HG03108 (cell line): ENCODE measurements at regions not wholly inside any gene's neighbourhood (a gene's known extent, or its start where the extent isn't known, plus 50 kb on each side); places are given as distances from the start of the nearest gene placed in this dataset.
"Not testable (repeated sequence)": the region's sequence is repeated elsewhere in the genome, so short reads cannot be mapped to it uniquely, and the experiment has no call there.

Source experiments
- ATAC-seq: cut with Tn5 transposase; IDR thresholded peaks from one replicate; pipeline ENCODE4 v1.9.1; 2021; ENCODE audit warnings: moderate library complexity; ENCODE audit not compliant: unreplicated experiment

GRCh38 chr3:71927505-71928066 lies 142.6 kb upstream of the PROK2 start:
- no peak for ATAC-seq

DNA sequence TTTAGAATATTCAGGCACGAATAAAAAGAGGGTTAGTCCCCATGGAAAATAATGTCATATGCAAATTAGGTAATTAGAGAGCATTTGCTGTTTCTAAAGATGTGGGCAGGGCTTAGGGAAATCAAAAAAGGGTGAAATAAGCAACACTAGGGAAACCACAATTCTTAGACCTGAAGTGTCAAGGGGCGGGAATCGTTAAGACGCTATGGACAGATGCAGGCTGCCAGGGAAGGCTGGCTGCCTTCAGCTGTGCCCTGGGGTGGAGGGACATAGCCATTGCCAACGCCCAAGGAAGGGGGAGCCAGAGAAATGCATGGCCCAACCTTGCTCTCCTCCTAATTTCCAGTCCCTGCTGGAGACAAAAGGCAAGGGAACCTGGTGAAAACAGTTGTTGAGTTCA lies 141.7 kb upstream of the PROK2 start:
- ATAC-seq, result no peak

DNA sequence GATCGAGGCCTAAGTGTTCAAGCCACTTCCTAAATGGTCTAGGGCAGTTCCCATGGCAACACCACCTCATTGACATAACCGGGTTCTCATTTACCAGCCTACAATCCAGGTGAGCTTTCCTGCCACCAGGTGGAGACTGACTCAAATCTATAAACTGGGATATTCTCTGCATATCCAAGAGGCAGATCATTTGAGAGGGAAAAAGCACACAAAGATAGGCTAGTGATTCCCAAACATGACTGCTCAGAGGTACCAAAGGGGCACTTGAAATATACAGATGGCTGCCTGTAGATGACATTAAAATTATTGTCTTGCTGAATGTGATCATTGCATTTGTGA lies 141.3 kb upstream of the PROK2 start:
- no peak for ATAC-seq

- ATAC-seq, result not testable (repeated sequence)
These were observed 140.7 kb upstream of the PROK2 start for GRCh38 chr3:71925511-71926261.

DNA sequence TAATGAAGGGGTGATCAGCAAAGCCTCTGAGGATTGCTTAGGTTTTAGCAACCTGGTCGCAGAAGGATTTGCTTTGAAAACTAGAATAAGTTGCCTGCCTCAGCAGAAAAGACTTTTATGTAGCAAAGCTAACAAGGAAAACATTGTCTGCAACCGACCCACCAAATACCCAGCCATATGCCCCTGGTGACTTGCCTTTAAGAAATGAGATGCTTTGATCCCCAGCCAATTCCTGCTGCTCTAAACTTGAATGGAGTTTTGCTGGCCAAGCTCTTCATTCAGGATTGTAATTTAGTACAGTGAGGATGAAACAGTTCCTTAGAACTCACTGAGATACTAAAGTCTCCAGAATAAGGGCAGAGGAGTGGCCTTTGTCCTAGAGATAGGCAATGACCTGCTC lies 139.8 kb upstream of the PROK2 start:
- ATAC-seq, result no peak

- ATAC-seq, result no peak
These were observed 136.1 kb upstream of the PROK2 start for GRCh38 chr3:71921036-71921435.

DNA sequence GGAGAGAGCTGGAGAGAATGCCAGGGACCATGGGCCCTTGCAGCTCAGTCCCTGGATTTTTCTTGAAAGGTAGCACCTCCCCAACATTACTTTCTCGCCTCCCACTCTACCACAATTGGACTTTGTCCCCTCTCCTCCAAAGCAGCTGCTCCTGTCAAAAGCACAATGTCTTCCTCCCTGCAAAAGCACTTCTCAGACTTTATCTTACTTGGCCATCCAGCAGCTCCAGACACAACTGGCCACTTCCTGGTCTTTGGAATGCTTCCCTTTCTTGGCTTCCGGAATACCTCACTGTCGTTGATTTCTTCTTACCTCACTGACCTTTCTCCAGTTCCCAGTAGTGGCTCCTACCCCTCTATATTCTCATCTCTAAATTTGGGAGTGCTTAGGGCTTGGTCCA lies 134.6 kb upstream of the PROK2 start:
- ATAC-seq, result no peak

- no peak for ATAC-seq
These were observed 132.6 kb upstream of the PROK2 start for GRCh38 chr3:71917545-71917944.

GRCh38 chr3:71916747-71917369 lies 131.9 kb upstream of the PROK2 start:
- no peak for ATAC-seq

GRCh38 chr3:71912839-71913495 lies 128.0 kb upstream of the PROK2 start:
- no peak for ATAC-seq

DNA sequence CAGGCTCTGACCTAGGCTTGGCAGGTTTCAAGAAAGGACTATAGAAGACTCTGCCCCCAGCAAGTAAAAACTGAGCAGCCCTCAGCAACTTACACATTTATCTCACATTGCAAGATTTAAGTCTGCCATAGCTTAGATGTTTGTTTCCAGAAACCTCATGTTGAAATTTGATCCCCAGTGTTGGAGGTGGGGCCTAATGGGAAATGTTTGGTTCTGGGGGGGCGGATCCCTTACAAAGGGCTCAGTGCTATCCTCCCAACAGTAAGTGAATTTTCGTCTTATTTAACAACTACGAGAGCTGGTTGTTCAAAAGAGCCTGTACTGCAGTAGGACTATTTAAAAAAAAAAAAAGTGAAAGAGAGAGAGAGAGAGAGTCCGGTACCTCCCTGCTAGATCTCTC lies 125.2 kb upstream of the PROK2 start:
- no peak for ATAC-seq

GRCh38 chr3:71907996-71908395 lies 123.0 kb upstream of the PROK2 start:
- ATAC-seq, result no peak

DNA sequence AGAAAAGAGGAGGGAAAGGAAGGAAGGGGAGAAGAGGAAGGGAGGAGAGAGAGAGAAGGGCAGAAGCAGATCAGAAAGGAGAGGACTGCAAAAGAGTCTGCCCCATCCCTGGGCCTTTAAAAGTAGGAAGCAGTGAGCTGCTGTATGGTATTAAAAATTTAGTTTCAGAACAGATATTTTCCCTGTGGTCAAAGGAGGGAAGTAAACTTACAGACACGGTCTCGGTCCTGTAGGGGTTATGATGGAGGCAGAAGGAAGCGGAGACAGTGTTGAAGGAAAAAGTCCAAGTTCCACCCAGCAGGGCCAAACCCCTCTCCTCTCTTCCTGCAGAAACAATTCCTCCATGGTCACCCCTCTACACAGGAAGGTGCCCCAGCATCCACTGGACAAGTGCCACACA lies 122.0 kb upstream of the PROK2 start:
- no peak for ATAC-seq

GRCh38 chr3:71905426-71905825 lies 120.5 kb upstream of the PROK2 start:
- ATAC-seq, result peak; percentile 83

- ATAC-seq, result no peak
These were observed 119.0 kb upstream of the PROK2 start for GRCh38 chr3:71903936-71904335.

- ATAC-seq, result no peak
These were observed 118.2 kb upstream of the PROK2 start for GRCh38 chr3:71903112-71903495.

- no peak for ATAC-seq
These were observed 117.5 kb upstream of the PROK2 start for GRCh38 chr3:71902258-71903111.

DNA sequence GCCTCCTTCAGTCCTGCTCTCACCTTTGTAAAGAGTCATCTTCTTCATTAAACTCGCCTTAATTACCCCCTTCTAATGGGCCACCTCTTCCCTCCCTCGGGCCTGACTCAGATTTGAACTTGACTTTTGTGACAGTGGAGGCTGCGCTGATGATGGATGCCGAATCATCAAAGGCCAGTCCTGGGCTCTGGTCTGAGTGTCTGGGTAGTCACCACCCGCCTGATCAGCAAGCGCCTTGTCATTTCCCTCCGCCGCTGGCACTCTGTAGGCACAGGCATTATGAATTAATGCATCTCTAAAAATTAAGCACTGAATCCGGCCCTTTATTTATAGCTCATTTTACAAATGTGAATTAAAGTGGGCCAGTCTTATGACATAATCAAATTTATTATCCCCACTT lies 116.7 kb upstream of the PROK2 start:
- no peak for ATAC-seq

- ATAC-seq, result no peak
These were observed 115.1 kb upstream of the PROK2 start for GRCh38 chr3:71900057-71900456.

GRCh38 chr3:71896751-71897150 lies 111.8 kb upstream of the PROK2 start:
- ATAC-seq, result no peak
